Kidney (tissue), 13 donors: ENCODE measurements at regions not wholly inside any gene's neighbourhood (a gene's known extent, or its start where the extent isn't known, plus 50 kb on each side); places are given as distances from the start of the nearest gene placed in this dataset.

ENCODE experiments used
- DNase-seq, 5 donors: peaks; one replicate each; pipeline ENCODE4 v3.0.0-alpha.2; 2013 to 2020
- FAIRE-seq: peaks from 2 replicates; lab custom pipeline; 2012; peaks lifted over from hg19 to GRCh38; lab: Jason Lieb, UNC
- H3K27ac ChIP-seq, 2 donors: one replicate each; pipeline ENCODE4 v1.7.0; 2013; ENCODE audit warnings: low read depth in 2 of 2, low read length in 2 of 2, inconsistent platforms in 1 of 2
- H3K27me3 ChIP-seq: one replicate; pipeline ENCODE4 v1.7.1; 2013; ENCODE audit warnings: low read length, inconsistent platforms; ENCODE audit not compliant: control insufficient read depth, insufficient read depth
- H3K36me3 ChIP-seq, 3 donors: one replicate each; pipeline versions ENCODE4 v1.7.0 to v1.7.1; 2013; ENCODE audit warnings: low read length in 3 of 3, control low read depth in 1 of 3, inconsistent platforms in 1 of 3; ENCODE audit not compliant: insufficient read depth in 3 of 3, control insufficient read depth in 2 of 3
- H3K4me1 ChIP-seq, 3 donors: one replicate each; pipeline versions ENCODE4 v1.7.0 to v1.7.1; 2013; ENCODE audit warnings: low read length in 3 of 3, inconsistent platforms in 1 of 3, low read depth in 1 of 3; ENCODE audit not compliant: control insufficient read depth in 2 of 3, insufficient read depth in 2 of 3
- H3K4me3 ChIP-seq, 3 donors: one replicate each; pipeline versions ENCODE4 v1.7.0 to v1.8.1; 2013; ENCODE audit warnings: low read length in 3 of 3, control low read depth in 1 of 3, inconsistent platforms in 1 of 3
- H3K9ac ChIP-seq, 3 donors: one replicate each; pipeline versions ENCODE4 v1.7.0 to v1.7.1; 2013; ENCODE audit warnings: low read length in 3 of 3, control low read depth in 1 of 3, inconsistent platforms in 1 of 3
- H3K9me3 ChIP-seq, 3 donors: one replicate each; pipeline versions ENCODE4 v1.7.0 to v1.7.1; 2013; ENCODE audit warnings: low read length in 3 of 3, control low read depth in 1 of 3, inconsistent platforms in 1 of 3; ENCODE audit not compliant: control insufficient read depth in 2 of 3, insufficient read depth in 1 of 3
- CTCF ChIP-seq: IDR thresholded peaks from 3 replicates; pipeline ENCODE4 v1.5.1; 2012; ENCODE audit warnings: mild to moderate bottlenecking, moderate library complexity, borderline replicate concordance; ENCODE audit not compliant: insufficient read depth; ENCODE audit errors: extremely low read depth
- intact Hi-C: fragments of 100-400 bp; cut with DNase I; formaldehyde crosslinking; loops from one replicate; pipeline ENCODE4 v1.11.1; 2022
- donor health status: control.
- donor health status: control.
- donor health status: control.
- donor health status: control.
- donor health status: control.
- donor health status: DM: yes; HTN: yes; CAD: no.
- donor health status: Normal renal cell carcinoma (clear cell type).

DNA sequence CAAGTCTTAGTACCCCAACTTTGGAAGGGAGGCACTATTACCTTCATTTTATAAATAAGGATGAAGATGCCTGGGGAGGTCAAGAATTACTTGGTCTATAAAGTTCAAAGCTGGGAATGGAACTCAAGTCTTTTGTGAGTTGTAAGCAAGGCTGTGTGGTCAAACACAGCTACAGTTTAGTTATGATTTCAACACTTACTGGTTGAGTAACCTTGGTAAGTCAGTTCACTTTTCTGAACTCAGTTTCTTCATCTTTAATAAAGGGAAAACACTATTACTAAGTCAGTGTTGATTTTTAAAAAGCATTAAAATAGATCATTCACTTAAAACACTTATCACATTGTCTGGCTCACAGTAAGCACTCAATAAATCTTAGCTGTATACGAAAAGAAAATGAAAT lies 200.4 kb upstream of the ADAMTS9 start:
- no peaks in the 10 kb centered on the region for H3K36me3 ChIP-seq
- intact Hi-C loops: no loop called here
- no peak overlapping the region for H3K27ac ChIP-seq

DNA sequence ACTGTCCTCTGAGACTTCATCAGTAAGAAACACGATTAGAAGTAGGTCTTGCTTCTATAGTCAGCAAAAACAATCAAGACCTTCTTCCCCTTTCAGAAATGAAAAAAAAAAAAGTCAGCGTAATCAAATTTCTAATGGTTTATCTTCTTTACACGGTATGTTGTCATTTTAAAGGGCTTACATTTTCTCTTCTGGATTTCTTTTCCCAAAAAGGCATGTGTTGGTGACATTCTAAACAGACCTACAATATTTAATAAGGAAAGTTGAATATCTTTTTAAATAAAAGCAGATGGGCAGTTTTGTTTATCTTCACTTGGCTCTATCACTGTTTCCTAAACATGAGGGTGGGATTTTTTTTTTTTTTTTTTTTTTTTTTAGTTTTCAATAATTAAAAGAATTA lies 197.3 kb upstream of the ADAMTS9 start:
- TF ChIP-seq CTCF: no peak
- Histone ChIP-seq H3K9ac (no peak overlapping the region), H3K9me3 (no peaks in the 10 kb centered on the region), H3K27ac (no peak overlapping the region), H3K4me1 (peaks cover 0 to 4% (median 0%) of the 10 kb centered on the region in 3 donors), H3K36me3 (no peaks in the 10 kb centered on the region), H3K27me3 (no peaks in the 10 kb centered on the region), H3K4me3 (no peak overlapping the region)
- DNase-seq (no peak), FAIRE-seq (peak; percentile 76)
- intact Hi-C loops: no loop called here

More for the DNA sequence above, 200.4 kb upstream of the ADAMTS9 start:
- FAIRE-seq (no peak), DNase-seq (no peak)
- H3K9ac ChIP-seq: no peak overlapping the region
- no peaks in the 10 kb centered on the region for H3K9me3 ChIP-seq
- H3K27me3 ChIP-seq: no peaks in the 10 kb centered on the region
- no peak for TF ChIP-seq CTCF
- no peak overlapping the region for H3K4me3 ChIP-seq
- H3K4me1 ChIP-seq: peaks cover 0 to 4% (median 0%) of the 10 kb centered on the region in 3 donors

DNA sequence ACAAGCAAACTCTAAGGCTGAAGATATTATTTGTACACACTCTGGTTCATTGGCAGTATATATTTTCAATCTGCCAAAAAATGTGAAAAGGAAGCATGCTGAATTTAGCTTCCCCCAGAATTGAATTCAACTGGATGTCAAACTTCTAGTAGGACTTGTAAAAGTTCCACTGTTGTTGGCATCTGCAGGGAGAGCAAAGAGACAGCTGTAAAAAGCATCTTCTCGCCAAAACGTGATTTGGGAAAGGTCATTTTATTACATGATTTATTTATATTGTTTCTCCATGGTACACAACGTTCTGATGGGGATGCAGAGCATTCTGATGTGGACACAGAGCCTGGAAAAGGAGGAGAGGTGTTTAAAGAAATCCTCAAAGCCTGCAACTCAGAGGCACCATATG lies 196.7 kb upstream of the ADAMTS9 start:
- no peak overlapping the region for H3K9ac ChIP-seq
- H3K9me3 ChIP-seq: no peaks in the 10 kb centered on the region
- H3K4me1 ChIP-seq: peaks cover 0 to 4% (median 0%) of the 10 kb centered on the region in 3 donors
- H3K36me3 ChIP-seq: no peaks in the 10 kb centered on the region
- H3K4me3 ChIP-seq: no peak overlapping the region
- FAIRE-seq: no peak
- H3K27me3 ChIP-seq: no peaks in the 10 kb centered on the region
- intact Hi-C loops: no loop called here
- TF ChIP-seq CTCF: no peak
- DNase-seq: no peak
- no peak overlapping the region for H3K27ac ChIP-seq

DNA sequence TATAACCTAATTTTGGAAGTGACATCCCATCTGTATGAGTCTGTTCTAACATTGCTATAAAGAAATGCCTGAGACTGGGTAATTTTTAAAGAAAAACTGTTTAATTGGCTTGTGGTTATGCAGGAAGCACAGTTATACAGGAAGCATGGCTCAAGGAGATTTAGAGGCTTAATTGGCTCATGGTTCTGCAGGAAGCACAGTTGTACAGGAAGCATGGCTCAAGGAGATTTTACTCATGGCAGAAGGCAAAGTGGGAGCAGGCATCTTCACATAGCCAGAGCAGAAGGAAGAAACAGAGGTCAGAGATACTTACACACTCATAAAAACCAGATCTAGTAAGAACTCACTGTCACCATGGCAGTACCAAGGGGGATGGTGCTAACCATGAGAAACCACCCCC lies 193.1 kb upstream of the ADAMTS9 start:
- no peak overlapping the region for H3K9ac ChIP-seq
- no peak for FAIRE-seq
- no peaks in the 10 kb centered on the region for H3K36me3 ChIP-seq
- TF ChIP-seq CTCF: no peak
- H3K9me3 ChIP-seq: no peaks in the 10 kb centered on the region
- H3K4me1 ChIP-seq: no peaks in the 10 kb centered on the region
- DNase-seq: no peak
- no peaks in the 10 kb centered on the region for H3K27me3 ChIP-seq
- no peak overlapping the region for H3K27ac ChIP-seq
- no peak overlapping the region for H3K4me3 ChIP-seq
- intact Hi-C loops: no loop called here
